ENCODE measurements at regions not wholly inside any gene's neighbourhood (a gene's known extent, or its start where the extent isn't known, plus 50 kb on each side); places are given as distances from the start of the nearest gene placed in this dataset.

GRCh38 chr3:40602778-40603385 lies 78.1 kb downstream of the ZNF621 start:
- no peak overlapping the region for H3K4me3 ChIP-seq (ENCODE audit: extremely low read depth in 1 of 4, insufficient read depth in 2 of 4, low read depth in 3 of 4, low read length in 4 of 4)
- no peak overlapping the region for H2BK120ac ChIP-seq (replicated peaks; ENCODE audit: low read depth, low read length)
- H3K56ac ChIP-seq (replicated peaks; ENCODE audit: insufficient read length, low read depth, low read length): no peak overlapping the region
- no peak overlapping the region for H2BK5ac ChIP-seq (ENCODE audit: low read depth, low read length)
- no peaks in the 10 kb centered on the region for H3K36me3 ChIP-seq (ENCODE audit: control insufficient read depth in 2 of 4, insufficient read depth in 4 of 4, low read length in 3 of 4)
- no peaks in the 10 kb centered on the region for H3K79me1 ChIP-seq (ENCODE audit: low read depth, low read length)
- CTCF ChIA-PET (ENCODE audit: partially characterized antibody): interaction anchor here (1.0 to 3.8 kb wide), 2 partner anchors 10 to 18 kb away, joined by 4 to 14 read pairs; no protein-coding TSS in a partner anchor
- H4K20me1 ChIP-seq (replicated peaks in 1 of 2; ENCODE audit: control insufficient read depth in 1 of 2, insufficient read depth in 2 of 2, low read length in 2 of 2): no peaks in the 10 kb centered on the region
- no peak overlapping the region for H4K91ac ChIP-seq (replicated peaks; ENCODE audit: insufficient read length, low read length)
- FAIRE-seq: no peak
- no peaks in the 10 kb centered on the region for H3K79me2 ChIP-seq (ENCODE audit: control insufficient read depth in 1 of 2, insufficient read depth in 2 of 2, low read length in 2 of 2)
- H2AK5ac ChIP-seq (ENCODE audit: low read depth, low read length): no peak overlapping the region
- no peak overlapping the region for H3K14ac ChIP-seq (ENCODE audit: insufficient read length)
- no peaks in the 10 kb centered on the region for H3K4me1 ChIP-seq (replicated peaks in 1 of 4; ENCODE audit: control insufficient read depth in 3 of 4, insufficient read depth in 4 of 4, low read length in 3 of 4)
- H2BK12ac ChIP-seq (ENCODE audit: low read depth, low read length): no peak overlapping the region
- no peak overlapping the region for H2BK20ac ChIP-seq (ENCODE audit: low read length)
- no peak overlapping the region for H3K4me2 ChIP-seq (ENCODE audit: insufficient read depth in 1 of 2, low read depth in 2 of 2, low read length in 2 of 2)
- no peaks in the 10 kb centered on the region for H3K23me2 ChIP-seq (ENCODE audit: low read depth, low read length)
- no peaks in the 10 kb centered on the region for H3K27me3 ChIP-seq (replicated peaks in 1 of 4; ENCODE audit: control insufficient read depth in 3 of 4, extremely low read depth in 1 of 4, insufficient read depth in 3 of 4, low read length in 3 of 4)
- no peak overlapping the region for H3K4ac ChIP-seq (replicated peaks; ENCODE audit: insufficient read length, low read depth, low read length)
- no peak overlapping the region for H2AFZ ChIP-seq (ENCODE audit: low read length)
- POLR2A ChIA-PET (ENCODE audit: partially characterized antibody): no interaction called here
- H2BK15ac ChIP-seq (ENCODE audit: low read length): no peak overlapping the region
- WGBS, 2 experiments (ENCODE audit: extremely low coverage in 1 of 2, insufficient coverage in 1 of 2, insufficient read length in 1 of 2, insufficient replicate concordance in 2 of 2, low coverage in 1 of 2, low lambda C conversion rate in 2 of 2, missing lambda C conversion rate in 1 of 2): 88% methylated on average over 1 of the region's 1 CpG; no CpG with 5 or more reads in 1 of the 2 experiments
- H3K23ac ChIP-seq (ENCODE audit: insufficient read length): no peak overlapping the region
- no peak overlapping the region for H4K8ac ChIP-seq (ENCODE audit: extremely low read depth, insufficient read depth, low read length)
- H3K9me3 ChIP-seq (ENCODE audit: insufficient read depth in 2 of 2, low read depth in 1 of 2, low read length in 1 of 2): no peaks in the 10 kb centered on the region
- H4K5ac ChIP-seq (ENCODE audit: insufficient read length, low read depth, low read length): no peak overlapping the region
- no peak overlapping the region for H3K27ac ChIP-seq (ENCODE audit: low read depth, low read length)
- H3K9ac ChIP-seq (replicated peaks in 1 of 4; ENCODE audit: extremely low read depth in 1 of 4, low read depth in 3 of 4, low read length in 3 of 4): no peak overlapping the region
- no peak for DNase-seq (ENCODE audit: low read depth in 1 of 2, low spot score in 2 of 2)
- H3K18ac ChIP-seq (ENCODE audit: extremely low read depth, low read length): no peak overlapping the region
